Stomach (tissue), 4 donors: ENCODE measurements at regions not wholly inside any gene's neighbourhood (a gene's known extent, or its start where the extent isn't known, plus 50 kb on each side); places are given as distances from the start of the nearest gene placed in this dataset.

Source experiments
- POLR2A ChIP-seq, 4 donors: fragments of 450-650 bp; IDR thresholded peaks; one replicate each; pipeline ENCODE4 v1.6.1; 2016; ENCODE audit warnings: antibody characterized with exemption in 4 of 4, control low read depth in 2 of 4, mild to moderate bottlenecking in 1 of 4, moderate library complexity in 1 of 4
- TF ChIP-seq, protein P1 (sequence below), 7 experiments: fragments of 450-650 bp in 4 of 7; fragments of 200-600 bp in 3 of 7; sonication (generic) in 3 of 7; IDR thresholded peaks; one replicate each; pipeline ENCODE4 v1.5.1; 2016 to 2019; ENCODE audit warnings: antibody characterized with exemption in 7 of 7, control low read depth in 2 of 7, mild to moderate bottlenecking in 1 of 7

DNA sequence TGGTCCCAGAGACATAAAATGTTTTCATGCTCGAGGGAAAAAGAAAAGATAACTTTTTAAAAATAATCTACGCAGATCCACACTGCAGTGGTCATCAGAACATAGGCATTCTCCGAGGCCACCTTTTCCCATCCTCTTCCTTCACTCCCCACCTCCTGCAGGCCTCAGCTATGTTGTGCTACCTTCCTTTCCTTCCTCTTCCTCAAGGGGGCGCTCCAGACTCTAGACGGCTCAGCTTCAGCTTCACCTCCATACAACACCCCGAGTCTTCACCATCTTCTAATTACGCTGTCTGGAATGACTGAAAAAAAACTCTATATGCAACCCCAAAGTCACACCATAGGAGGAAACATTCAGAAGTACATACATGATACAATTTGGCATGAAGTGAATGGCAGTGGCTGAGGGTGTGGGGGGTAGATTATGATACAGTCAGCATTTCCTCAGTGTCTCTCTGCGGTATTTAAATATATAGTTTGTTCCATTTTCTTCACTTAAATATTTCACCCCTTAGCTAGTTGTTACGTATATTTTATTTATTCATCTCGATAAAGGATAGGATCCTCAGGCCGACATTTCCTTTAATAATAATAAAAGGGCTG lies 583.6 kb downstream of the IRS1 start:
- TF ChIP-seq, protein P1, sequence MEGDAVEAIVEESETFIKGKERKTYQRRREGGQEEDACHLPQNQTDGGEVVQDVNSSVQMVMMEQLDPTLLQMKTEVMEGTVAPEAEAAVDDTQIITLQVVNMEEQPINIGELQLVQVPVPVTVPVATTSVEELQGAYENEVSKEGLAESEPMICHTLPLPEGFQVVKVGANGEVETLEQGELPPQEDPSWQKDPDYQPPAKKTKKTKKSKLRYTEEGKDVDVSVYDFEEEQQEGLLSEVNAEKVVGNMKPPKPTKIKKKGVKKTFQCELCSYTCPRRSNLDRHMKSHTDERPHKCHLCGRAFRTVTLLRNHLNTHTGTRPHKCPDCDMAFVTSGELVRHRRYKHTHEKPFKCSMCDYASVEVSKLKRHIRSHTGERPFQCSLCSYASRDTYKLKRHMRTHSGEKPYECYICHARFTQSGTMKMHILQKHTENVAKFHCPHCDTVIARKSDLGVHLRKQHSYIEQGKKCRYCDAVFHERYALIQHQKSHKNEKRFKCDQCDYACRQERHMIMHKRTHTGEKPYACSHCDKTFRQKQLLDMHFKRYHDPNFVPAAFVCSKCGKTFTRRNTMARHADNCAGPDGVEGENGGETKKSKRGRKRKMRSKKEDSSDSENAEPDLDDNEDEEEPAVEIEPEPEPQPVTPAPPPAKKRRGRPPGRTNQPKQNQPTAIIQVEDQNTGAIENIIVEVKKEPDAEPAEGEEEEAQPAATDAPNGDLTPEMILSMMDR (IDR thresholded peaks at IDR 0.05): peak in 5 of 7 experiments; percentile 50 to 67 (median 59)
- TF ChIP-seq POLR2A (IDR thresholded peaks at IDR 0.05): no peak
